PFSK-1 (cell line): ENCODE measurements at regions not wholly inside any gene's neighbourhood (a gene's known extent, or its start where the extent isn't known, plus 50 kb on each side); places are given as distances from the start of the nearest gene placed in this dataset.

Source experiments
- FOXP2 ChIP-seq: optimal IDR thresholded peaks from 2 replicates; pipeline ENCODE3; 2011; ENCODE audit warnings: borderline replicate concordance, control low read depth, inconsistent platforms; ENCODE audit not compliant: insufficient read depth; ENCODE audit errors: extremely low read length, extremely low read depth
- POLR2AphosphoS5 ChIP-seq: IDR thresholded peaks from 2 replicates; pipeline ENCODE4 v1.6.1; 2012; ENCODE audit warnings: low read depth, mild to moderate bottlenecking, control low read depth, low read length, moderate library complexity
- REST ChIP-seq, 2 experiments: IDR thresholded peaks; 2 replicates each; pipeline versions ENCODE4 v1.6.1 to v1.8.0; 2011 to 2012; ENCODE audit warnings: low read depth in 2 of 2, low read length in 2 of 2, control low read depth in 1 of 2, inconsistent platforms in 1 of 2, mild to moderate bottlenecking in 1 of 2, moderate library complexity in 1 of 2; ENCODE audit not compliant: insufficient read depth in 1 of 2
- SIN3A ChIP-seq: IDR thresholded peaks from 2 replicates; pipeline ENCODE4 v1.6.1; 2012; ENCODE audit warnings: mild to moderate bottlenecking, low read length, moderate library complexity, borderline replicate concordance; ENCODE audit not compliant: insufficient read depth
- TAF1 ChIP-seq: IDR thresholded peaks from 2 replicates; pipeline ENCODE4 v1.6.1; 2012; ENCODE audit warnings: low read length, control low read depth, borderline replicate concordance; ENCODE audit not compliant: insufficient read depth

- TF ChIP-seq POLR2AphosphoS5 (no peak), FOXP2 (no peak), REST (IDR thresholded peaks at IDR 0.05; ENCODE audit: insufficient read depth in 1 of 2, low read depth in 2 of 2, low read length in 2 of 2) (no peak), SIN3A (no peak), TAF1 (no peak)
These were observed 1863.5 kb downstream of the MRPL39 start for GRCh38 chr21:23743821-23744220.

- no peak for TF ChIP-seq FOXP2
- TF ChIP-seq SIN3A: no peak
- no peak for TF ChIP-seq POLR2AphosphoS5
- no peak for TF ChIP-seq TAF1
- no peak for TF ChIP-seq REST (IDR thresholded peaks at IDR 0.05; ENCODE audit: insufficient read depth in 1 of 2, low read depth in 2 of 2, low read length in 2 of 2)
These were observed 1866.8 kb downstream of the MRPL39 start for GRCh38 chr21:23740463-23740862.

- TF ChIP-seq POLR2AphosphoS5: no peak
- no peak for TF ChIP-seq TAF1
- TF ChIP-seq REST (IDR thresholded peaks at IDR 0.05; ENCODE audit: insufficient read depth in 1 of 2, low read depth in 2 of 2, low read length in 2 of 2): no peak
- no peak for TF ChIP-seq FOXP2
- TF ChIP-seq SIN3A: no peak
These were observed 1874.5 kb downstream of the MRPL39 start for GRCh38 chr21:23732776-23733175.

GRCh38 chr21:23729331-23729730 lies 1878.0 kb downstream of the MRPL39 start:
- TF ChIP-seq REST (IDR thresholded peaks at IDR 0.05; ENCODE audit: insufficient read depth in 1 of 2, low read depth in 2 of 2, low read length in 2 of 2) (no peak), POLR2AphosphoS5 (no peak), FOXP2 (no peak), SIN3A (no peak), TAF1 (no peak)

GRCh38 chr21:23725576-23725975 lies 1881.7 kb downstream of the MRPL39 start:
- no peak for TF ChIP-seq FOXP2
- no peak for TF ChIP-seq POLR2AphosphoS5
- no peak for TF ChIP-seq SIN3A
- TF ChIP-seq TAF1: no peak
- no peak for TF ChIP-seq REST (IDR thresholded peaks at IDR 0.05; ENCODE audit: insufficient read depth in 1 of 2, low read depth in 2 of 2, low read length in 2 of 2)
